PC-3 (cell line): ENCODE measurements at regions not wholly inside any gene's neighbourhood (a gene's known extent, or its start where the extent isn't known, plus 50 kb on each side); places are given as distances from the start of the nearest gene placed in this dataset.
A peak's percentile ranks its signal among the peaks of the same experiment; 100 is the strongest.

ENCODE experiments used
- ATAC-seq: fragments of 200-7000 bp; cut with Tn5 transposase; 2 replicates; pipeline ENCODE4 v1.9.1; 2020; ENCODE audit warnings: mild to moderate bottlenecking, moderate library complexity
- BruUV-seq: library from RNA; stranded (reverse); fragments of 400-500 nt; replicated peaks from 2 replicates; lab custom pipeline; 2021; lab: Mats Ljungman, UMichigan
- CTCF ChIA-PET: fragments of 300-600 bp; sonication (Branson Sonifier 250); formaldehyde crosslinking; loops from one replicate; lab custom pipeline; 2022; ENCODE audit warnings: antibody characterized with exemption; lab: Charles Lee
- POLR2A ChIA-PET: fragments of 300-600 bp; sonication (Branson Sonifier 250); formaldehyde crosslinking; loops from one replicate; lab custom pipeline; 2022; ENCODE audit warnings: antibody characterized with exemption; ENCODE audit not compliant: unreplicated experiment; lab: Charles Lee
- DNase-seq: peaks from one replicate; pipeline ENCODE4 v3.0.0-alpha.2; 2015
- H2AFZ ChIP-seq: fragments of 300-600 bp; sonication (generic); 2 replicates; pipeline ENCODE4 v1.6.0; 2016; ENCODE audit warnings: antibody characterized with exemption, low read length
- H3F3A ChIP-seq: fragments of 300-600 bp; sonication (generic); one replicate; pipeline ENCODE4 v1.6.0; 2017; ENCODE audit warnings: antibody characterized with exemption, low read length, control low read depth, mild to moderate bottlenecking; ENCODE audit not compliant: unreplicated experiment
- H3K27ac ChIP-seq: fragments of 300-600 bp; sonication (generic); 2 replicates; pipeline ENCODE4 v1.5.1; 2016; ENCODE audit warnings: mild to moderate bottlenecking, low read length
- H3K27me3 ChIP-seq: fragments of 300-600 bp; sonication (generic); 2 replicates; pipeline ENCODE4 v1.6.1; 2016; ENCODE audit warnings: low read length, mixed read lengths
- H3K36me3 ChIP-seq: fragments of 300-600 bp; sonication (generic); 2 replicates; pipeline ENCODE4 v1.6.1; 2016; ENCODE audit warnings: low read depth, mixed run types, low read length, mixed read lengths
- H3K4me1 ChIP-seq: fragments of 300-600 bp; sonication (generic); 2 replicates; pipeline ENCODE4 v1.5.1; 2016; ENCODE audit warnings: low read length; ENCODE audit not compliant: insufficient read depth
- H3K4me2 ChIP-seq: fragments of 300-600 bp; sonication (generic); 2 replicates; pipeline ENCODE4 v1.6.0; 2016; ENCODE audit warnings: low read length
- H3K4me3 ChIP-seq: fragments of 300-600 bp; sonication (generic); 2 replicates; pipeline ENCODE4 v1.5.1; 2016; ENCODE audit warnings: mild to moderate bottlenecking, low read length, mixed read lengths
- H3K79me2 ChIP-seq: fragments of 300-600 bp; sonication (generic); 2 replicates; pipeline ENCODE4 v1.6.1; 2017; ENCODE audit warnings: low read length, mixed read lengths
- H3K9ac ChIP-seq: fragments of 300-600 bp; sonication (generic); 2 replicates; pipeline ENCODE4 v1.6.0; 2016; ENCODE audit warnings: mild to moderate bottlenecking, low read length
- H3K9me2 ChIP-seq: fragments of 300-600 bp; sonication (generic); replicated peaks from 2 replicates; pipeline ENCODE4 v1.6.1; 2016; ENCODE audit warnings: mixed run types, low read length, mixed read lengths
- H3K9me3 ChIP-seq: fragments of 300-600 bp; sonication (generic); 2 replicates; pipeline ENCODE4 v1.6.1; 2016; ENCODE audit warnings: low read length, mixed read lengths
- H4K20me1 ChIP-seq: fragments of 300-600 bp; sonication (generic); 2 replicates; pipeline ENCODE4 v1.6.1; 2016; ENCODE audit warnings: low read length, mixed read lengths
- EZH2 ChIP-seq: fragments of 300-600 bp; sonication (generic); IDR thresholded peaks from one replicate; pipeline ENCODE4 v1.6.1; 2017; ENCODE audit warnings: antibody characterized with exemption, mild to moderate bottlenecking, low read length; ENCODE audit not compliant: unreplicated experiment
- EZH2phosphoT487 ChIP-seq: fragments of 300-600 bp; sonication (generic); IDR thresholded peaks from 2 replicates; pipeline ENCODE4 v1.6.1; 2018; ENCODE audit warnings: mild to moderate bottlenecking, antibody characterized with exemption, low read length, borderline replicate concordance
- intact Hi-C: fragments of 100-400 bp; cut with micrococcal nuclease; formaldehyde crosslinking; loops from 2 replicates; pipeline ENCODE4 v1.9.0; 2023
- TF ChIP-seq, protein P1 (sequence below): fragments of 300-600 bp; sonication (generic); conservative IDR thresholded peaks from 2 replicates; pipeline ENCODE4 v1.5.1; 2017; ENCODE audit warnings: antibody characterized with exemption, low read depth, mild to moderate bottlenecking, low read length

DNA sequence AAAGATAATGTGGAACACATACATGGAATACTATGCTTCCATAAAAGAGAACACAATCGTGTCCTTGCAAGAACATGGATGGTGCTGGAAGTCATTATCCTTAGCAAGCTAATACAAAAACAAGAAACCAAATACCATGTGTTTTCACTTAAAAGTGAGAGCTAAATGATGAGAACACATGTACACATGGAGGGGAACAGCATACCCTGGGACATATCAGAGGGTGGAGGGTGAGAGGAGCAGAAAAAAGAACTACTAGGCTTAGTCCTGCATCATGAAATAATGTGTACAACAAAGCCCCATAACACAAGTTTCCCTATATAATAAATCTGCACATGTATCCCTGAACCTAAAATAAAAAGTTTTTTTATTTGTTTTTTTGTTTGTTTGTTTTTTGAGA lies 855.5 kb upstream of the NUDT12 start:
- Histone ChIP-seq H3K9me3 (no peaks in the 10 kb centered on the region), H3K4me1 (no peaks in the 10 kb centered on the region), H3F3A (no peaks in the 10 kb centered on the region), H3K9ac (no peak overlapping the region), H3K36me3 (no peaks in the 10 kb centered on the region), H2AFZ (no peak overlapping the region), H3K9me2 (no peaks in the 10 kb centered on the region), H3K4me2 (no peak overlapping the region), H3K27ac (no peak overlapping the region), H4K20me1 (no peaks in the 10 kb centered on the region), H3K27me3 (no peaks in the 10 kb centered on the region), H3K4me3 (no peak overlapping the region), H3K79me2 (no peaks in the 10 kb centered on the region)
- BruUV-seq = no TSS peak
- no peak for ATAC-seq
- CTCF ChIA-PET = interaction anchor here (0.7 kb wide), 1 partner anchor 1061 kb away, joined by 3 read pairs; no protein-coding TSS in a partner anchor
- POLR2A ChIA-PET = no interaction called here
- TF ChIP-seq EZH2phosphoT487 (no peak), EZH2 (no peak)
- TF ChIP-seq, protein P1, sequence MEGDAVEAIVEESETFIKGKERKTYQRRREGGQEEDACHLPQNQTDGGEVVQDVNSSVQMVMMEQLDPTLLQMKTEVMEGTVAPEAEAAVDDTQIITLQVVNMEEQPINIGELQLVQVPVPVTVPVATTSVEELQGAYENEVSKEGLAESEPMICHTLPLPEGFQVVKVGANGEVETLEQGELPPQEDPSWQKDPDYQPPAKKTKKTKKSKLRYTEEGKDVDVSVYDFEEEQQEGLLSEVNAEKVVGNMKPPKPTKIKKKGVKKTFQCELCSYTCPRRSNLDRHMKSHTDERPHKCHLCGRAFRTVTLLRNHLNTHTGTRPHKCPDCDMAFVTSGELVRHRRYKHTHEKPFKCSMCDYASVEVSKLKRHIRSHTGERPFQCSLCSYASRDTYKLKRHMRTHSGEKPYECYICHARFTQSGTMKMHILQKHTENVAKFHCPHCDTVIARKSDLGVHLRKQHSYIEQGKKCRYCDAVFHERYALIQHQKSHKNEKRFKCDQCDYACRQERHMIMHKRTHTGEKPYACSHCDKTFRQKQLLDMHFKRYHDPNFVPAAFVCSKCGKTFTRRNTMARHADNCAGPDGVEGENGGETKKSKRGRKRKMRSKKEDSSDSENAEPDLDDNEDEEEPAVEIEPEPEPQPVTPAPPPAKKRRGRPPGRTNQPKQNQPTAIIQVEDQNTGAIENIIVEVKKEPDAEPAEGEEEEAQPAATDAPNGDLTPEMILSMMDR = no peak
- intact Hi-C loops = loop anchor here (10.0 kb wide), 2 partner anchors 497 to 1643 kb away; no protein-coding TSS in a partner anchor
- no peak for DNase-seq

- Histone ChIP-seq H4K20me1 (no peaks in the 10 kb centered on the region), H3K27ac (no peak overlapping the region), H3K4me2 (no peak overlapping the region), H3K79me2 (no peaks in the 10 kb centered on the region), H3K9me2 (no peaks in the 10 kb centered on the region), H3K27me3 (no peaks in the 10 kb centered on the region), H3K4me1 (peaks cover 13% of the 10 kb centered on the region), H3K36me3 (no peaks in the 10 kb centered on the region), H3K9me3 (no peaks in the 10 kb centered on the region), H3K9ac (no peak overlapping the region), H3K4me3 (no peak overlapping the region), H2AFZ (no peak overlapping the region), H3F3A (no peaks in the 10 kb centered on the region)
- POLR2A ChIA-PET = no interaction called here
- TF ChIP-seq EZH2 (no peak), EZH2phosphoT487 (no peak)
- TF ChIP-seq, protein P1 = peak; percentile 79
- intact Hi-C loops = loop anchor here (10.0 kb wide), 2 partner anchors 502 to 1638 kb away; no protein-coding TSS in a partner anchor
- no TSS peak for BruUV-seq
- CTCF ChIA-PET = interaction anchor here (0.8 to 1.0 kb wide), 2 partner anchors 66 to 68 kb away, joined by 3 read pairs; no protein-coding TSS in a partner anchor
- peak; percentile 64 for ATAC-seq
- DNase-seq = peak; percentile 64
Observed at GRCh38 chr5:104412649-104413240, 850.2 kb upstream of the NUDT12 start.

GRCh38 chr5:104400941-104401340 lies 838.4 kb upstream of the NUDT12 start:
- no peak overlapping the region for H3K27ac ChIP-seq
- no peaks in the 10 kb centered on the region for H3K4me1 ChIP-seq
- no peaks in the 10 kb centered on the region for H3K9me3 ChIP-seq
- no peak overlapping the region for H3K9ac ChIP-seq
- no peak for ATAC-seq
- CTCF ChIA-PET = no interaction called here
- no peak overlapping the region for H3K4me2 ChIP-seq
- H3K79me2 ChIP-seq = no peaks in the 10 kb centered on the region
- intact Hi-C loops = no loop called here
- no peak overlapping the region for H3K4me3 ChIP-seq
- no peaks in the 10 kb centered on the region for H4K20me1 ChIP-seq
- H3K27me3 ChIP-seq = no peaks in the 10 kb centered on the region
- DNase-seq = no peak
- H3F3A ChIP-seq = no peaks in the 10 kb centered on the region
- no peak for TF ChIP-seq EZH2
- TF ChIP-seq EZH2phosphoT487 = no peak
- TF ChIP-seq, protein P1 = no peak
- no peak overlapping the region for H2AFZ ChIP-seq
- no peaks in the 10 kb centered on the region for H3K36me3 ChIP-seq
- POLR2A ChIA-PET = no interaction called here
- H3K9me2 ChIP-seq = 0 out of 2 replicates have a peak, but pooled peaks cover 3% of the 10 kb centered on the region
- BruUV-seq = no TSS peak
